GM18861 (cell line): ENCODE measurements at regions not wholly inside any gene's neighbourhood (a gene's known extent, or its start where the extent isn't known, plus 50 kb on each side); places are given as distances from the start of the nearest gene placed in this dataset.

Source experiments
- ATAC-seq: cut with Tn5 transposase; IDR thresholded peaks from one replicate; pipeline ENCODE4 v1.9.1; 2021; ENCODE audit not compliant: unreplicated experiment

DNA sequence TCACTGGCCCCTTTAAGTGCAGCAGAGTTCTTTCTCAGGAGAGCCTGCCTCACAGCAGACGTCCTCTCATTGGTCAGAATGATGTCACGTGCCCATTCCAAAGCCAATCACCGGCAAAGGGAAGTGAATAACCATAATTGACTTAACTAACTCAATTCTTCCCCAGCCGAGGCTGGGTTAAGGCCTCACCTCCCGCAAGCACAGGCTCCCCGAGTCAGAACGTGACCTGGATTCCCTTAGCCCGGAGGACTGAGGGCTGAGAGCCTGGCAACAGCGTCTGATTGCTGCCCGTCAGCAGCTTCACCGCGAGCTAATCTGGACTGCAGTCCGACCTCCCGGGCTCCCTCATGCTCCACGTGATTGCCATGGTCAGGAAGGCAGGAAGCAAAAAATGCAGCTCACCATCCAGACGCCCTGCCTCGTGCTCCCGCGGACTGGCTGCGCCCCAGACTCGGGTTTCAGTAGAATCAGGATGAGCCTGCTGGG, 92.1 kb upstream of the FZD10 start:
- no peak for ATAC-seq

- ATAC-seq: no peak
Measured at GRCh38 chr12:130073721-130074120, 88.5 kb upstream of the FZD10 start.

DNA sequence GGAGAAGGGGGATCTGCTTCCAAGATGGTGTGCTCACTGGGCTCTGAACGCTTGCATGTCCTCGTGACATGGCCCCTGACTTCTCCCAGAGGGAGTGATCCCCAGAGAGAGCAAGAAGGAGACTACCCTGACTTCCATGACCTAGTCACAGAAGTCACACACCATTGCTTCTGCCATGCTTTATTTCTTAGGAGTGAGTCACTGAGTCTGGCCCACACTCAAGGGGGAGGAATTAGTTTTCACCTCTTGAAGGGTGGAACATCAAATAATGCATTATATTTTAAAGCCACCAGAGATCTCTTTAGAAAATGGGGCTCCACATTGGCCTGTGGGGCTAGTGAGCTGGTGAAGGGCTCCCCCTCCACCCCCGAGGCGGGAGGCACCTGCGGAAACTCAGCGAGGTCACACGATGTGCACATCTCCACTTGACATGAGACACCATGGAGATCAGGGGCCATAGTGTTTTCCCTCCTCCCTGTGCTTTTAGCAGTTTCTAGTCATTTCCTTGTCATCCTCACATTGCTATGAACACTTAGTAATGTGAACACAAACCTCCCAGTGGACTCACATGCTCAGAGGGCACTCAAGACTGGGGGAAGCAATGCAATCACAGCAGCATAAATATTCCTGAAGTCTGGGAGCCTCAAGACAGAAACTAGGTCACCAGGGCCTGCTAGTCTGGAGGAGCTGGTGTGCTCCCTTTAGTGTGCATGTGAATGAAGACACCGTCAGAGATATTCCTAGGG, 87.4 kb upstream of the FZD10 start:
- no peak for ATAC-seq

DNA sequence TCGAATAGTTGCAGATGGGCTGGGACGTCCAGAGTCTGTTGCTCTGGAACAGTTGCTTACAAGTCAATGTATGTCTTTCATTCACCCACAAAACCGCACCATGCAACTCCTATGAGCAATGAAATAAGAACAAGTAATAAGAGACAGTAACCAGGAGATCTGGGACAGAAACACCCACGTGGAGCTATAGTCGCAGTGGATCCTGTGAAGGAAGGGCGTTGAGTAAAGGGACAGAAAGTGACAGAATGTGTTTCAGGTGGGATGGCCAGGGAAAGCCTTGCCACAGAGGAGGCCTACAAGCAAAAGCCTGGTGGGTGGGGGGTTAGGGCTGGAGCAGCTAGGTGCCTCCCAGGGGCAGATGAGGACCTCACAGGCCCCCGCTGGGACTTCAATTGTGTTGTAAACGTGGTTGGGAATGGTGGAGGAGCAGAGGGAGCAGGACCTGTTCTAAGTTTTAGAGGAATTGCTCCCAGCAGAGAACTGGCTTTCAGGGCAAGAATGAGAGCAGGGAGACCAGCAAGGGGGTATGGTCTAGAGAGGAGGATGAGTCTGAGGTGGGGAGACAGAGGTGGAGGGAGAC, 86.7 kb upstream of the FZD10 start:
- ATAC-seq: no peak

DNA sequence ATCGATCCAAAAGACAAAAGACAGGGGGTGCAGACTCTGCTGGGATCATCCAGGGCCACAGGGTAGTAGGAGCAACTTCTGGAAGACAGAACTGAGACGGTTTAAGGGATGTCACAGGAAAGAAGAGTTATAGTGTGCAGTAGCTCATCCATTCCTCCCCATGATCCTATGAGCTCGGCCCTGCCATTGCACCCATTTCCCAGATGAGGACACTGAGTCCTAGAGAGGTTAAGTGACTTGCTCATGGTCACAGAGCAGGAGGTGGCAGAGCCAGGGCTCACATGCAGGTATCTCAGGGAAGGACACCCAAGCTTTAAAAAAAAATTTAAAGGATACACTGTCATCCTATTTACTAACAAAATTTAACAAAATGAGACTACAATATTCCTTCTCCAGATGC, 86.1 kb upstream of the FZD10 start:
- ATAC-seq: no peak

DNA sequence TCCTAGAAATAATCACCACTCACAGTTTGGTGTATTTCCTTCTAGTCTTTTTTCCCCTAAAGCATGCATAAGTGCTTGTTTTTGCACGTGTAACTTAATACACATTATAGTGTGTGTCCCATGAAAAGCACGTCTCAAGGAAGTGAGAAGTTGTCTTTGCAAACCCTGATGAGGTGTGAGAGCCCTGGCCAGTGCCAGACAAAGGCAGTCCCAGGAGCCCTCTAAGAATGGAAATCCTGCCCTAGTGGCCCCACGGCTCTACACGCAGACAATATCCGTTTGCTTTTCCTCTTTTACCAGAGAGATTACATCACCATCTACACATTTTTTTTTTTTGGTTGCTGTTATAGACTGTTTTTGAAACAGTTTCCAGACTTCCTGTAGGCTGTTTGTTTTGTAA, 85.5 kb upstream of the FZD10 start:
- no peak for ATAC-seq

DNA sequence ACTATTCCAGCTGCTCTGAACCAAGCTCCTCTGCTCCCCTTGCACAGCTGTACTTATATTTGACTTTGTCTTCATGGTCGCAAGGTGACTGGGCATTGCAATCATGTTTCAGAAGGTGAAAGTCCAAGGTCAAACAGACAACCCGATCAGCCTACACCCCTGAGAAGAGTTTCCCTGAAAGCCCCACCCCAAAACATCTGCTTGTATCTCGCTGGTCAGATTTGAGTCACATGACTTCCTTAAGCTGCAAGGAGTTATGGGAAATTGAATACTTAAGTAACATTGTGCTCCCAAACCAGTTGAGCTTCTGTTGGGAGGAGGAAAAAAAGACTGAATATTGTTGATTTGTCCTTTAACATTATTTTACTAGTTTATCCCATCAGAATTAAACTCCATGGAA, 83.4 kb upstream of the FZD10 start:
- no peak for ATAC-seq

- no peak for ATAC-seq
Measured at GRCh38 chr12:130079279-130079678, 83.0 kb upstream of the FZD10 start.

- ATAC-seq: no peak
Measured at GRCh38 chr12:130080205-130080604, 82.1 kb upstream of the FZD10 start.

DNA sequence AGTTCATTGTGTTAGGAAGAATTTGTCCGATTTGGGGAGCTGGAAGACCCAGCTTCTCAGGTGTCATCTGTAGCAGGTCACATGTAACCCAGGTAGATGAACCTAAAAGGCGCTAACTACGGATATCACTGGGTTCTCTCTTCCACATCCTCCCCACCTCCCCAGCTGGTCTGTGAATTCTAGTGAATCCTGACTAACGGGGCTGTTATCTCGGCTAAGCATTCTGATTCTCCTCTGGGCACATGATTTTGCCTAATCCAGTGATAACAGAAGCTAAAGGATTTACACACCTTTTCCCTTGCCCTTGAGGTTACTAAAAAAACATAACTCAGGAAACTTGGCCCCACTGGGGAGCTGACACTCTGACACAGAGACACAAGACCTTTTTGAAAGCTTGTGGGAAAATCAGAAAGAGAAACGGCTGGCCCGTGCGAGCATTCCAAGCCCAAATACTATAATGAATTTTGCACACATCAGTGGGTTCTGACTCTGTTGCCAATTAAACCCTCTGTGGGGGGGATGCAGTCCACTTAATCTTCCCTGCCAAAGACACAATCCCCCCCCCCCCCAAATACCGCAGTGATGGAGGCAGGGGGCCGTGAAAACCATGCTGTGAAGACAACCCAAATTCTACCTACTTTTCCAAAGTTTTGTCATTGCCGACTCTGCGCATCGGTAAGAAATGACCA, 81.0 kb upstream of the FZD10 start:
- no peak for ATAC-seq

DNA sequence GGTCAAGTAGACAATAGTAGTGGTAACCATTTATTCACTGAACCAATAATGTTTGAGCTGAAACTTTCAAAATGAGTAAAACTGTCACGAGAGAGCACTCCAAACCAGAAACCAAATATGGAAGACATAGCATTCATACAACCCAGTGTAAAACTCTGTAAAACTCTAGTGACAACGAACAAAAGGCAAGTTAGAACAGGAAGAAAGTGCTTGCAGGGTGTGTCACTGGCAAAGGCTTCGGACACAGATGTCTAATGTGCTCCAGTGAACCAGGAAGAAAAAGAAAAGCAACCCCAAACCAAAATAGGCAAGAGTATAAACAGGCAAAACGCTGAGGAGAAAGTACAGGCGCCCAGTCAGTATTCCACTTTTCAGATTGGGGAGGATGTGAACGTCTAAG, 79.3 kb upstream of the FZD10 start:
- ATAC-seq: no peak

- ATAC-seq: no peak
Measured at GRCh38 chr12:130083734-130084133, 78.5 kb upstream of the FZD10 start.

DNA sequence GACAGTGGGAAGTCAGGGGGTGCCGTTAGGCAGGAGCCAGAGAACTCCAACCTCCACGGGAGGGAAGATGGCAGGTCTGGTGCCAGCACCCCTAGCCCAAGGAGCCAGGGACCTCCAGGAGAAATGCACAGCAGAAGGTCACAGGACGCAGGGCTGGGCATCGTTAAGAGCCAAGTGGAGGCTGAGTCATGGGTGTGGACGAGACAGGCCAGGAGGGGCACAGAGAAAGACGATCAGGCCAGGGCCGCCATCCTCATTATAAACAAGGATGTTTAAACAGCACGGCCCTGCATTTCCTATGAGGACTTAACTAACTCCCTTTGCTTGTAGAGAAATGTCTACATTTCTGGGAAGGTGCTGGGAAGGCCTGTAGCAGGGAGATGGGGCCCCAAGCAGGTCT, 77.9 kb upstream of the FZD10 start:
- ATAC-seq: no peak

DNA sequence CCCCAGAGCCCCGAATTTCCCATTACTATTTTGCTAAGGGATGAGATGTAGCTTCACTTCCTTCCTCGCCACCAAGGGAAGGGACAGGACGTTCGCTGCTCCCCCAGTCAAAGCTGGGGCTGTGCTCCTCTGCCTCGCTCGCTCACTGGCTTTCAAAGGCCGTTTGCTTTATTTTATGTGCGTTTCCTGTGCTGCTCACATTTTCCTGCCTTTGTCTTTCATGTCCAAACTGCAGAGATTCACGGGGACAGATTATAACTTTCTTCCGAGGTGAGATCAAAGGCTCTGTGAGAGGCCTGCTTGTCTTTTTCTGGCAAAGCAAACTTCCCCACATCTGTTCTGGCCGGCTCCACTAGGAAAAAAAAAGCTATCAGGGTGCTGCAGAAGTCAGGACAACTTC, 76.0 kb upstream of the FZD10 start:
- no peak for ATAC-seq

- no peak for ATAC-seq
Measured at GRCh38 chr12:130086797-130087196, 75.5 kb upstream of the FZD10 start.

GRCh38 chr12:130087222-130087621, 75.0 kb upstream of the FZD10 start:
- ATAC-seq: no peak

DNA sequence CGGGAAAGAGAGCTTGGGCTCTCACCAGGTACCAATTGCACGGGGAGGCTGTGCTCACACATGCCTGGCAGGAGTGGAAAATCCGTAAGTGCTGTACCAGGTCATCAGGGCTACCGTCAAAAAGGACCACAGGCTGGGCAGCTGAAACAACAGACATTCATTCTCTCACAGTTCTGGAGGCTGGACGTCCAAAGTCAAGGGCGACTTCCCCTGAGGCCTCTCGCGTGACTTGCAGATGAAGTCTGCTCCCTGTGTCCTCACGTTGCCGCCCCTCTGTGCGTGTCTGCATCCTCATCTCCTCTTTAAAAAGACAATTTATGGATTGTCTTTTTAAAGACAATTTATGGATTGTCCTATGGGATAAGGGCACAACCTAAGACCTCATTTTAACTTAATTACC, 73.8 kb upstream of the FZD10 start:
- no peak for ATAC-seq

- ATAC-seq: no peak
Measured at GRCh38 chr12:130090542-130090941, 71.7 kb upstream of the FZD10 start.

DNA sequence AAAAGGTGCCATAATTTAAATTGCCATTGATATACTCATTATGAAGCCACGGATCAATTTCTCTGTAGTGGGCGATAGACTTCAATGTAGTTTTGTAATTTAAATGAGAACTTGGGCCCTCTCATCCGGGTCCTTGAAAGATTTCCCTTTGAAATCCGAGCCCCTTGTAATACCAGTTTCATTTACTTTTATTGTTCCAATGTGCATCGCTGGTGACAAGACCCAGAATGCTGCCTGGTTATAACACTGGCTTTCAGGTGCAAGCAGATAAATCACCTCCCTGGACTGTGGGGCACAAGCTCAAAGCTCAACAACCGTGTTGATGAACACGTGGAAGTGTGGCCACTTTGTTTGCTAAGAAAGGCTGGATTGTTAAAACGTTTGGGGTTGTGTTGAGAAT, 68.9 kb upstream of the FZD10 start:
- no peak for ATAC-seq

DNA sequence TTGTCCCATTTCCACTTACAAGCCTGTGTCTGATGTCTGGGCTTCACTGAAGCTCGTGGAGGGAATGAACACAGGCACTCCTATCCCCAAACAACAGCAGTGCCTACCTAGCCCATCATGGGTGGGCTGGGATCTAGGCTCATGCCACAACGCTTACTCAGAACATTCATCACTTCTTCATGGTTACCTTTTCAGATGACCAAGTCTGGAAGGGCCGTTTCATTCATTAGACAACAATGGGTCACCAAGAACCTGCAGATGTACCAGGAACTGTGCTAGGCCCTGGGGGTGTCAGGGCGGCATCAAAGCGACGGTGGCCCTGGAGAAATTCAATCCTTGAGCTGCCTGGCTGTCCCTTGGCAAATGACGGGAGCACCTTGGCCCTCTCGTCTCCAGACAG, 64.9 kb upstream of the FZD10 start:
- ATAC-seq: no peak

GRCh38 chr12:130097798-130098255, 64.4 kb upstream of the FZD10 start:
- ATAC-seq: no peak

DNA sequence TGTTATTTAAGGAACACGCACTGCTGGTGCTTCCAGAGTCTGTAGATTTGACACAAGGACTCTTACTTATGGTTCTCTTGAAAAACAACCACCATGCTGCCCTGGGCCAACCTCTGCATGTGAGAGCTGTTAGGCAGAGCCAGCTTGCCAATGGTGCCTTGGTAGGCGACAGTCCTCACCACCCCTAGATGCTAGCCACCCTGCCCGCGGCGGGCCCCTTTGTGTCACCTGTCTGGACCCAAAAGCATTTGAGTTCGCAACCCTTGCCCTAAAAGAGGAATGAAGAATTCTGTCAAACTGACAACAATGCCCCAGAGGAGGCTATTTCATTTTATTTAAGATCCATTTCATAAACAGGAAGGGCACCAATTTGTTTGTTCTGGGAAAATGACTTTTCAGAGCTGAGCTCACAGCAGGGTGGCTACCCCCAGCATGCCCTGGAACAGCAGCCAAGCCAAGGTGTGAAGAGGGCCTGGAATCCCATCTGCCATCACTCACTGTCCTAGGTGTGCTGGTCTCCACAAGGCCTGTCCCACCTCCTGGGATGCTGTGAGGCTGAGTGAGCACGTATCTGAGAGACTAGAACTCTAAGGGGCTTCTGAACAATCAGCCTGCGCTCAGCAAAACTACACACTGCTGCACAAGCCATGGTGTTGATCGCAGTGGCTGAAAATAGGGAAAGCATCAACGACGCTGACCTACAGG, 63.8 kb upstream of the FZD10 start:
- no peak for ATAC-seq
